ENCODE measurements at regions not wholly inside any gene's neighbourhood (a gene's known extent, or its start where the extent isn't known, plus 50 kb on each side); places are given as distances from the start of the nearest gene placed in this dataset.

DNA sequence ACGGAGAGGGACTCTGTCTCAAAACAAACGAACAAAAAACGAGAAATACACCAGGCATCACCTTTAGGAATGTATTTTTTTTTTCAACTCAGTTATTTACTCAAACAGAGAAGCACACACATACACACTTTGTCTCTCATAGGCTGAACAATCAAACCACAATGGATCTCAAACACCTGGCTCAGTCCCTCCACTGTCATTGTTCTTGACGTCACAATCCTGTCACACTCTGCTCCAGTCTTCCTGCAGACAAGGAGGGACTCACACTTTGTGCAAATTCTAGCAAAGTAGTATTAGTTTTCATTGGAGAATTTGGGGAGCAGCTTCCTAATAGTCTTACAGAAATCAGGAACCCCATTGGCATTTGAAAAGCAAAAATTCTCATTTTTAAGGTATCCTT, 727.8 kb downstream of the BCL11B start:
- H3K79me2 ChIP-seq (ENCODE audit: insufficient read depth, low read length): no peaks in the 10 kb centered on the region
- H3K9ac ChIP-seq (ENCODE audit: insufficient read depth, low read depth, low read length): no peak overlapping the region
- H3K4me3 ChIP-seq (replicated peaks in 1 of 3; ENCODE audit: insufficient read depth in 1 of 3, low read depth in 2 of 3, low read length in 3 of 3): no peak overlapping the region
- FAIRE-seq (no peak), DNase-seq (ENCODE audit: low spot score) (no peak), ATAC-seq (no peak)
- H2AFZ ChIP-seq (ENCODE audit: low read length): no peak overlapping the region
- TF ChIP-seq CREB1 (IDR thresholded peaks at IDR 0.05) (peak; percentile 79), CREB1 (CRISPR knock-in tag; IDR thresholded peaks at IDR 0.05) (no peak), KLF6 (CRISPR knock-in tag; IDR thresholded peaks at IDR 0.05) (no peak)
- TF ChIP-seq, protein P1, sequence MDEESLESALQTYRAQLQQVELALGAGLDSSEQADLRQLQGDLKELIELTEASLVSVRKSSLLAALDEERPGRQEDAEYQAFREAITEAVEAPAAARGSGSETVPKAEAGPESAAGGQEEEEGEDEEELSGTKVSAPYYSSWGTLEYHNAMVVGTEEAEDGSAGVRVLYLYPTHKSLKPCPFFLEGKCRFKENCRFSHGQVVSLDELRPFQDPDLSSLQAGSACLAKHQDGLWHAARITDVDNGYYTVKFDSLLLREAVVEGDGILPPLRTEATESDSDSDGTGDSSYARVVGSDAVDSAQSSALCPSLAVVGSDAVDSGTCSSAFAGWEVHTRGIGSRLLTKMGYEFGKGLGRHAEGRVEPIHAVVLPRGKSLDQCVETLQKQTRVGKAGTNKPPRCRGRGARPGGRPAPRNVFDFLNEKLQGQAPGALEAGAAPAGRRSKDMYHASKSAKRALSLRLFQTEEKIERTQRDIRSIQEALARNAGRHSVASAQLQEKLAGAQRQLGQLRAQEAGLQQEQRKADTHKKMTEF (CRISPR knock-in tag; IDR thresholded peaks at IDR 0.05): no peak
- TF ChIP-seq, protein P2, sequence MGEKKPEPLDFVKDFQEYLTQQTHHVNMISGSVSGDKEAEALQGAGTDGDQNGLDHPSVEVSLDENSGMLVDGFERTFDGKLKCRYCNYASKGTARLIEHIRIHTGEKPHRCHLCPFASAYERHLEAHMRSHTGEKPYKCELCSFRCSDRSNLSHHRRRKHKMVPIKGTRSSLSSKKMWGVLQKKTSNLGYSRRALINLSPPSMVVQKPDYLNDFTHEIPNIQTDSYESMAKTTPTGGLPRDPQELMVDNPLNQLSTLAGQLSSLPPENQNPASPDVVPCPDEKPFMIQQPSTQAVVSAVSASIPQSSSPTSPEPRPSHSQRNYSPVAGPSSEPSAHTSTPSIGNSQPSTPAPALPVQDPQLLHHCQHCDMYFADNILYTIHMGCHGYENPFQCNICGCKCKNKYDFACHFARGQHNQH (CRISPR knock-in tag; IDR thresholded peaks at IDR 0.05): no peak
- H3K4me1 ChIP-seq (ENCODE audit: insufficient read depth, low read length): no peaks in the 10 kb centered on the region
- H3K36me3 ChIP-seq (replicated peaks in 1 of 2; ENCODE audit: control insufficient read depth in 1 of 2, insufficient read depth in 2 of 2, low read length in 2 of 2): no peaks in the 10 kb centered on the region
- H3K27ac ChIP-seq (ENCODE audit: extremely low read length, insufficient read depth, low read length): no peak overlapping the region
- no peaks in the 10 kb centered on the region for H3K27me3 ChIP-seq (ENCODE audit: control insufficient read depth in 1 of 2, insufficient read depth in 2 of 2, low read length in 2 of 2)
- H4K20me1 ChIP-seq (ENCODE audit: insufficient read depth, low read length): no peaks in the 10 kb centered on the region
- POLR2A ChIA-PET: no interaction called here
- intact Hi-C loops (cut with micrococcal nuclease; ENCODE audit: unreplicated experiment) (no loop called here), in situ Hi-C loops (cut with HindIII; ENCODE audit: extremely low pct_ligation_motif_present, low pct_unique_long_range_greater_than_20kb) (no loop called here)
- H3K9me3 ChIP-seq (ENCODE audit: low read length): peaks cover 90% of the 10 kb centered on the region
- BruUV-seq (replicated peaks): no TSS peak
- CTCF ChIA-PET (ENCODE audit: low intra/inter-chr PET ratio, low total read pairs): no interaction called here
- 15% methylated on average over 4 of the region's 4 CpGs for WGBS (ENCODE audit: low lambda C conversion rate)
- no peak overlapping the region for H3K4me2 ChIP-seq (ENCODE audit: low read depth, low read length)

GRCh38 chr14:98545181-98545580, 726.8 kb downstream of the BCL11B start:
- in situ Hi-C loops (cut with HindIII; ENCODE audit: extremely low pct_ligation_motif_present, low pct_unique_long_range_greater_than_20kb) (no loop called here), intact Hi-C loops (cut with micrococcal nuclease; ENCODE audit: unreplicated experiment) (no loop called here)
- Histone ChIP-seq H3K4me3 (replicated peaks in 1 of 3; ENCODE audit: insufficient read depth in 1 of 3, low read depth in 2 of 3, low read length in 3 of 3) (no peak overlapping the region), H3K27me3 (ENCODE audit: control insufficient read depth in 1 of 2, insufficient read depth in 2 of 2, low read length in 2 of 2) (no peaks in the 10 kb centered on the region), H3K4me1 (ENCODE audit: insufficient read depth, low read length) (no peaks in the 10 kb centered on the region), H3K4me2 (ENCODE audit: low read depth, low read length) (no peak overlapping the region), H3K36me3 (replicated peaks in 1 of 2; ENCODE audit: control insufficient read depth in 1 of 2, insufficient read depth in 2 of 2, low read length in 2 of 2) (no peaks in the 10 kb centered on the region), H3K79me2 (ENCODE audit: insufficient read depth, low read length) (no peaks in the 10 kb centered on the region), H3K9ac (ENCODE audit: insufficient read depth, low read depth, low read length) (no peak overlapping the region), H3K27ac (ENCODE audit: extremely low read length, insufficient read depth, low read length) (no peak overlapping the region), H2AFZ (ENCODE audit: low read length) (no peak overlapping the region), H3K9me3 (ENCODE audit: low read length) (peaks cover 90% of the 10 kb centered on the region), H4K20me1 (ENCODE audit: insufficient read depth, low read length) (no peaks in the 10 kb centered on the region)
- CTCF ChIA-PET (ENCODE audit: low intra/inter-chr PET ratio, low total read pairs): no interaction called here
- FAIRE-seq (no peak), ATAC-seq (no peak), DNase-seq (ENCODE audit: low spot score) (no peak)
- BruUV-seq (replicated peaks): no TSS peak
- TF ChIP-seq MED8 (CRISPR knock-in tag; IDR thresholded peaks at IDR 0.05; ENCODE audit: insufficient replicate concordance): no peak
- POLR2A ChIA-PET: no interaction called here

All from HepG2 (cell line).